ENCODE measurements at regions not wholly inside any gene's neighbourhood (a gene's known extent, or its start where the extent isn't known, plus 50 kb on each side); places are given as distances from the start of the nearest gene placed in this dataset.

DNA sequence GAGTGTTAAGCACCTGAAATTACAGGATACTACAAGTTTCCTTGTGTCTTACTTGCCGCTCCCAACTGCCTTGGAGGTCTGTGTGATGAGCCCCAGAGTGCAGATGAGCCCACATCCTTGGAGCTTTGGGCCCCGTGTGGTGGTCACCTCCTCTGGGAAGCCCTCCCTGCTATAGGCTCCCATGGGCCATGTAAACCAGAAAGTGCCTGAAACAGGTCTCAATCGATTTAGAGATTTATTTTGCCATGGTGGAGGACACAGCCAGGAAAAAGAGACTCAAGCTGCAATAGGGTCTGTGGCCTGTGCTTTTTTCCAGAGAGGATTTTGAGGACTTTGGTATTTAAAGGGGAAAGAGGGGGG is 89.4 kb upstream of the KCTD7 start:
- no peak for ATAC-seq (ENCODE audit: low FRiP score in 2 of 2)
- no peak for TF ChIP-seq EP300 (IDR thresholded peaks at IDR 0.05)
- no peak for TF ChIP-seq POLR2AphosphoS5 (IDR thresholded peaks at IDR 0.05)
- TF ChIP-seq POLR2A (IDR thresholded peaks at IDR 0.05), result no peak
- TF ChIP-seq, protein P1, sequence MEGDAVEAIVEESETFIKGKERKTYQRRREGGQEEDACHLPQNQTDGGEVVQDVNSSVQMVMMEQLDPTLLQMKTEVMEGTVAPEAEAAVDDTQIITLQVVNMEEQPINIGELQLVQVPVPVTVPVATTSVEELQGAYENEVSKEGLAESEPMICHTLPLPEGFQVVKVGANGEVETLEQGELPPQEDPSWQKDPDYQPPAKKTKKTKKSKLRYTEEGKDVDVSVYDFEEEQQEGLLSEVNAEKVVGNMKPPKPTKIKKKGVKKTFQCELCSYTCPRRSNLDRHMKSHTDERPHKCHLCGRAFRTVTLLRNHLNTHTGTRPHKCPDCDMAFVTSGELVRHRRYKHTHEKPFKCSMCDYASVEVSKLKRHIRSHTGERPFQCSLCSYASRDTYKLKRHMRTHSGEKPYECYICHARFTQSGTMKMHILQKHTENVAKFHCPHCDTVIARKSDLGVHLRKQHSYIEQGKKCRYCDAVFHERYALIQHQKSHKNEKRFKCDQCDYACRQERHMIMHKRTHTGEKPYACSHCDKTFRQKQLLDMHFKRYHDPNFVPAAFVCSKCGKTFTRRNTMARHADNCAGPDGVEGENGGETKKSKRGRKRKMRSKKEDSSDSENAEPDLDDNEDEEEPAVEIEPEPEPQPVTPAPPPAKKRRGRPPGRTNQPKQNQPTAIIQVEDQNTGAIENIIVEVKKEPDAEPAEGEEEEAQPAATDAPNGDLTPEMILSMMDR (IDR thresholded peaks at IDR 0.05), result no peak
- no peaks in the 10 kb centered on the region for H3K4me1 ChIP-seq
- H3K9me3 ChIP-seq, result no peaks in the 10 kb centered on the region
- 96 to 100% methylated on average over 1 to 3 of the region's 3 CpGs for WGBS, 2 donors
- H3K36me3 ChIP-seq, result peaks cover 0 to 32% (median 12%) of the 10 kb centered on the region in 4 donors
- no peak overlapping the region for H3K27ac ChIP-seq
- H3K27me3 ChIP-seq, result no peaks in the 10 kb centered on the region
- H3K4me3 ChIP-seq, result no peak overlapping the region
- no peak for DNase-seq

DNA sequence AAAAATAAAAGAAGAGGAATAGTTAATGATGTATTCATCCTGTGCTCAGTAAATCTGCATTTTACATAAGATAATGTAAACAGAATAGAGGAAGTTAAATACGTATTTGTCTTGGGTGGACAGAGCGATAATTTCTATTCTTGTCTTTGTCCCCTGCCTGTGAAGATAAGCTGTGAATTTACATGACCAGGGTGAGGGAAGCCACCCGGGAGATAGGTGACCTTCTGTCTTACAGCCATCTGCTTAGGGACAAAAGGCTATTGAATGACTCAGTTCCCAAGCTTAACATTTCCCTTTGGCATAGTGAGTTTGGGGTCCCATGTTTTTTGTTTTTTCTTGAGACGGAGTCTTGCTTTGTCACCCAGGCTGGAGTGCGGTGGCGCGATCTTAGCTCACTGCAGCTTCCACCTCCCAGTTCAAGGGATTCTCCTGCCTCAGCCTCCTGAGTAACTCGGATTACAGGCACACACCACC is 88.7 kb upstream of the KCTD7 start:
- TF ChIP-seq EP300 (IDR thresholded peaks at IDR 0.05) (no peak), POLR2AphosphoS5 (IDR thresholded peaks at IDR 0.05) (no peak), POLR2A (IDR thresholded peaks at IDR 0.05) (no peak)
- TF ChIP-seq, protein P1 (IDR thresholded peaks at IDR 0.05), result no peak

DNA sequence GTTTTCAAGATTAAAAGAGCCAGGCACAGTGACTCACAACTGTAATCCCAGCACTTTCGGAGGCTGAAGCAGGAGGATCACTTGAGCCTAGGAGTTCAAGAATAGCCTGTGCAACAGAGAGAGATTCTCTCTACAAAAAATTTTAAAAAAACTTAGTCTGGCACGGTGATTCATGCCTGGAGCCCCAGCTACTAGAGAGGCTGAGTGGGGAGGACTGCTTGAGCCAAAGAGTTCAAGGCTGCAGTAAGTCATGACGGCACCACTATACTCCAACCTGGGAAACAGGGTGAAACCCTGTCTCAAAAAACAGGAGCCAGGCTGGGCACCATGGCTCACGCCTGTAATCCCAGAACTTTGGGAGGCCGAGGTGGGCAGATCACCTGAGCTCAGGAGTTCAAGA is 86.6 kb upstream of the KCTD7 start:
- WGBS, 2 donors, result 82 to 89% methylated on average over 3 to 5 of the region's 5 CpGs
- Histone ChIP-seq H3K27me3 (no peaks in the 10 kb centered on the region), H3K9me3 (no peaks in the 10 kb centered on the region), H3K36me3 (peaks cover 3 to 54% (median 28%) of the 10 kb centered on the region in 4 donors), H3K4me1 (no peaks in the 10 kb centered on the region), H3K27ac (no peak overlapping the region), H3K4me3 (no peak overlapping the region)
- TF ChIP-seq, protein P1 (IDR thresholded peaks at IDR 0.05), result no peak
- TF ChIP-seq POLR2A (IDR thresholded peaks at IDR 0.05), result no peak
- no peak for ATAC-seq (ENCODE audit: low FRiP score in 2 of 2)
- DNase-seq, result no peak

More for the DNA sequence above, 88.7 kb upstream of the KCTD7 start:
- H3K4me3 ChIP-seq, result no peak overlapping the region
- DNase-seq (no peak), ATAC-seq (ENCODE audit: low FRiP score in 2 of 2) (no peak)
- H3K4me1 ChIP-seq, result no peaks in the 10 kb centered on the region
- peaks cover 0 to 39% (median 17%) of the 10 kb centered on the region in 4 donors for H3K36me3 ChIP-seq
- WGBS, 2 donors, result 75 to 89% methylated on average over 8 of the region's 8 CpGs
- H3K9me3 ChIP-seq, result no peaks in the 10 kb centered on the region
- no peaks in the 10 kb centered on the region for H3K27me3 ChIP-seq
- H3K27ac ChIP-seq, result no peak overlapping the region

DNA sequence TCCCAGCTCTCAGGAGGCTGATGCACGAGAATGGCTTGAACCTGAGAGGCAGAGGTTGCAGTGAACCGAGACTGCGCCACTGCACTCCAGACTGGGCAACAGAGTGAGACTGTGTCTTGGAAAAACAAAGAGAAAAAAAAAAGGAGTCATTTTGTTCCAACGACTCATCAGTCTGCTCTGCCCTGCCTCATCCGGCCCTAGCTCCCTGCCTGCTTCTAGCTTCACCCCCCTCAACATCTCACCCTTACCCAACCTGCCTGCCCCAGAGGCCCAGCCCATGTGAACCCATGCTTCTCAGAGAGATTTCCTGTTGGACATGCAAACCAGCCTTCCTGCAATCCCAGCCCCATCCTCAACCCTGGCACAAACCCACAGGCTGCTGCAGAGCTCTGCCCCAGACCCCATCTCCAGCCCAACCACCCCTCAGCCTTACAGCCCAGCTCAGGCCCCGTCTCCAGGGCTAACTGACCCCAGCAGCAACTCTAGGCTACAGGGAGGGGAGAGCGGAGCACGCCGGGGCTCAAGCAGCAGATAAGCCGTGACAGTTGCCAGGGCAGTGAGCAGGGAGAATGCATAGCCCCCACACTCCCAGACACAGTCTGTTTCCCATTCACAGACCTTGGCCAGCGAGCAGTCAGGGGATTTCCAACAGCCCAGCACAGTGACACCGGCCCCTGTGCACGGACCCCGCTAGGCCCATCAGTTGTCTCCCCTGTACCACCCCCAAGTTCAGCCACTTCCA is 86.0 kb upstream of the KCTD7 start:
- ATAC-seq (ENCODE audit: low FRiP score in 2 of 2) (peak in 1 of 2 donors; percentile 52), DNase-seq (no peak)
- no peaks in the 10 kb centered on the region for H3K9me3 ChIP-seq
- 83 to 86% methylated on average over 11 to 14 of the region's 14 CpGs for WGBS, 2 donors
- no peaks in the 10 kb centered on the region for H3K4me1 ChIP-seq
- TF ChIP-seq, protein P1 (IDR thresholded peaks at IDR 0.05), result no peak
- no peak for TF ChIP-seq POLR2AphosphoS5 (IDR thresholded peaks at IDR 0.05)
- no peak for TF ChIP-seq POLR2A (IDR thresholded peaks at IDR 0.05)
- no peak for TF ChIP-seq EP300 (IDR thresholded peaks at IDR 0.05)
- H3K27ac ChIP-seq, result no peak overlapping the region
- no peak overlapping the region for H3K4me3 ChIP-seq
- peaks cover 3 to 57% (median 31%) of the 10 kb centered on the region in 4 donors for H3K36me3 ChIP-seq
- no peaks in the 10 kb centered on the region for H3K27me3 ChIP-seq

DNA sequence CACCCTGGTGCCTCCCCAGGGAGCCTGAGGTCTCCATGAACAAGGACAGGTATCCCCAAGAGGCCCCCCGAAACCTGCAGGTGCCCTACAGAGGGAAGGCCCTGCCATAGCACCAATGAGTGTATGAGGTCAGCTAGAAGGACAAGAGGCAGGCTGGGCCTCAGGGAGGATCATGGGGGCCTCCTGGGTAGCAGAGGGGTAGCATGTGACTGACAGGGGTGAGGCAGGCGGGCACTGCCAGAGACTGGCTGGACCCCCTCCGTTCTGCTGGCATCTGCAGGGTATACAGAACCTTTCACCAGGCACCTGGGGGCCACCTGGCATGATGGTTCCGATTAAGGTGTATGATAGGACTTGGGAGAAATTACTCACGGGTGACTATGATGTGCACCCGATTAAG is 79.2 kb upstream of the KCTD7 start:
- H3K4me3 ChIP-seq, result no peak overlapping the region
- H3K27me3 ChIP-seq, result no peaks in the 10 kb centered on the region
- TF ChIP-seq EP300 (IDR thresholded peaks at IDR 0.05) (no peak), POLR2A (IDR thresholded peaks at IDR 0.05) (no peak), POLR2AphosphoS5 (IDR thresholded peaks at IDR 0.05) (no peak)
- TF ChIP-seq, protein P1 (IDR thresholded peaks at IDR 0.05), result no peak
- peaks cover 6 to 93% (median 63%) of the 10 kb centered on the region in 4 donors for H3K36me3 ChIP-seq
- DNase-seq, result no peak
- no peaks in the 10 kb centered on the region for H3K4me1 ChIP-seq
- no peaks in the 10 kb centered on the region for H3K9me3 ChIP-seq
- no peak overlapping the region for H3K27ac ChIP-seq
- ATAC-seq (ENCODE audit: low FRiP score in 2 of 2), result no peak
- WGBS, 2 donors, result 91 to 98% methylated on average over 5 to 6 of the region's 6 CpGs

All from upper lobe of left lung (tissue), 6 donors.